Nucleus accumbens (tissue), 56 donors: ENCODE measurements at regions not wholly inside any gene's neighbourhood (a gene's known extent, or its start where the extent isn't known, plus 50 kb on each side); places are given as distances from the start of the nearest gene placed in this dataset.
"Not testable (repeated sequence)": the region's sequence is repeated elsewhere in the genome, so short reads cannot be mapped to it uniquely, and the experiment has no call there.

ENCODE experiments used
- DNase-seq, 56 donors: peaks; one replicate each; lab custom pipeline; 2025; lab: John Stamatoyannopoulos, UW

- DNase-seq = not testable (repeated sequence)
Observed at GRCh38 chr3:22849583-22849982, 353.5 kb upstream of the UBE2E2 start.

DNA sequence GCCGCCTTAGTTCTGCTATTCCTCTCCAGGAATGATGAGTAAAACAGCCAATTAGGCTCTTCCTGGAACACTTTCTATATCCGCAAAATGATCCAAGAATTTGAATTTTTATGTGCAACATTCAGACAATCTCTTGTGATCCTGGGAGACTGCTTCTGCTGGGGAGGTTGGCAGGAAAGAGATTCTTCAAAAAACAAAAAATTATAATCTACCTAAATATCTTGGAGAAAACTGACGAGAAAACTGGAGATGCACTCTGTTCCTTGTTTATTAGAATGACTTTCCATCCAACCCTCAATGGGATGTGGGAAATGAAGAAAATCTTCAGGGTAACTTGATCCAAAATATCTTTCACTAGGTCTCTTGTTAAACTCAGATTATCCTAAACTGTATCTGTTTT is 346.3 kb upstream of the UBE2E2 start:
- DNase-seq = no peak

DNA sequence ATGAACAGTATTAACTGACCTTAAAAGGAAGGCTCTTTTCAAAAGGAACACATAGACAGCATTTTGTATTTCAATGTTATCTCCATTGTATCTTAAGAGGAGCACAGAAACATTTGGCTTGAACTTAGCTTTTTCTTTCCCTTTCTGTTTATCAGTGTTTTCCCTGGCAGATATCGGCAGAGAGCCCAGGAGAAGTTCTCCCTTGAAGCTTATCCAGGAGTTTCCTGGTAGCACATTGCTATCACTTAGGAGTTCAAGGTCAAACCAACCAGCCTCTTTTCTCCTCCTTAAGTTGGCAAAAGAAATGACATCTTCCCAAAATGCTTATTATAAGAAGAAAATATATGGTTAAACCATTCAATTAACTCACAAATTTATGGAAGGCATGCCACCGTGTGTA is 344.6 kb upstream of the UBE2E2 start:
- DNase-seq = no peak

GRCh38 chr3:22859618-22860017 is 343.5 kb upstream of the UBE2E2 start:
- DNase-seq = no peak

- no peak for DNase-seq
Observed at GRCh38 chr3:22861426-22861825, 341.7 kb upstream of the UBE2E2 start.

DNA sequence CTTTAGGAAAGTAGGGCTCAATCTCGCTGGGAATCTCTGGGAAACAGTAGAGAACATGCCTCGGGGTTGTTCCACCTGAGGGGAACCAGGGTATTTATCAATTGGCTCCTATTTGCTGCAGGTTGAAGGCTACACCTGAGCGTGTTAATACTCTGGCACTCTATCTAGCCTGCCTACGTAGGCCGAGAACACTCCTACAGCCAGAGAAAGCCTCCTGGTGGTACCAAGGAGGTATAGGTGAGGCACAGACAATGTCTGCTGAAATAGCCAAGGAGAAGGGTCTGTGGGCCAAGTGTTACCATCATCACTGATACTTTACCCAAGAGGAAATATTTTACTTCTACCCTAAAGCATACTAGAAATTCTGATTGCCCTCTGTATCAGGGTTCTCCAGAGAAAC is 341.0 kb upstream of the UBE2E2 start:
- DNase-seq = no peak

DNA sequence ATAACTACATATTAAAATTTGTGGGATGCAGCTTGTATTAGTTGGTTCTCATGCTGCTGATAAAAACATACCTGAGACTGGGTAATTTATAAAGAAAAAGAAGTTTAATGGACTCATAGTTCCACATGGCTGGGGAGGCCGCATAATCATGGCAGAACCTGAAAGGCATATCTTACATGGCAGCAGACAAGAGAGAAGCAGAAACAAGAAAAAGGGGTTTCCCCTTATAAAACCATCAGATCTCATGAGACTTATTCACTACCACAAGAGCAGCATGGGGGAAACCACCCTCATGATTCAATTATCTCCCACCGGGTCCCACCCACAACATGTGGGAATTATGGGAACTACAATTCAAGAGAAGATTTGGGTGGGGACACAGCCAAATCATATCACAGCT is 320.3 kb upstream of the UBE2E2 start:
- not testable (repeated sequence) for DNase-seq

DNA sequence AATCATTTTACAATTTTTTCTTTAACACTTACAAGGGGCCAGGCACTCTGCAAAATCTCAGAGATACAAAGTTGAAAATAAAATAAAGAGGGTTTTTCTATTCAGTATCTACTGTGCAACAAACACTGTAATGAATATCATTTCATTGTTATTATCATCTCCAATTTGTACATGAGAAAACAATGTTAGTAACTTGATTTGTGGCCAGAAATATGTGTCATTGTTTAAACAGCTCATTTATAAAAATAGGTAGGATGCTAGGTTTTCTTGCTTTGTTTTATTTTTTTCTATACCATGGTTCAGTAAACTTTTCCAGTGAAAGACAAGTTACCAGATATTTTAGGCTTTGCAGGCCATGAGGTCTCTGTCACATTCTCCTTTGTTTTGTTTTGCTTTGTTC is 318.1 kb upstream of the UBE2E2 start:
- no peak for DNase-seq

DNA sequence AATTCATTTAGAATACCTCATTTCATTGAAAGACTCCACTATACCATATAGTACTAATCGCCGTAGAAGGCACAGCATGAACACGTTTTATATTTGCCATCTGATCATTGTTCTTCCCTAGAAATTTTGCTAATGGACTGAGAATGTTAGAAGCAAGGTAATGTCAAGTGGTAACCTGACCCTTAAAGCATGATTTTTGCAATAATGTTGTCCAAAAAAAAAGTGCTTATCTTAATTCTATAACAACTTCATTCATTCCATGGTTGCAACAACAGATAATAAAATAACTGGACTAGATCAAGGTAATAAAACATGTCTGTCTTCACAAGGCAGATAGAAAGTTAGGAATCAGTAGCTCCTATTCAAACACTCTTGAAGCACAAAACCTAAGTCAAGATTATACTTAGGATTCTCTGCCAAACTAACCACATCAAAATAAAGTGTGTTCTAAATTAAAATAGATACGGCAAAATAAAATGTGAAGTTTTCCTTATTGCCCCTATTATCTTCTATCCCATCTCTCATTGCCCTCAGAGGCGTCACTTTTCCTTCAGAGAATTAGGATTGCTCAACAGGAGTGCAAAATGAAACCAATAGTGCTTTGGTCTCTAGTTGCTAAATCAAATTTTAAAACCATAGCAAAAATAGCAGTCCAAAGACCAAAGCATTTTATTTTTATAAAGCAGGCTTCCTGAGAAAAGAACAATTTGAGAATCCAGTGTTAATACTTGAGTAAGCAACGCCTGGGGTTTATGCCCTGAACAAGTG is 317.4 kb upstream of the UBE2E2 start:
- no peak for DNase-seq

- peak in 12 of 56 donors; percentile 0 to 22 (median 5) for DNase-seq
Observed at GRCh38 chr3:22886439-22887068, 316.6 kb upstream of the UBE2E2 start.

GRCh38 chr3:22887664-22888291 is 315.3 kb upstream of the UBE2E2 start:
- DNase-seq = no peak

DNA sequence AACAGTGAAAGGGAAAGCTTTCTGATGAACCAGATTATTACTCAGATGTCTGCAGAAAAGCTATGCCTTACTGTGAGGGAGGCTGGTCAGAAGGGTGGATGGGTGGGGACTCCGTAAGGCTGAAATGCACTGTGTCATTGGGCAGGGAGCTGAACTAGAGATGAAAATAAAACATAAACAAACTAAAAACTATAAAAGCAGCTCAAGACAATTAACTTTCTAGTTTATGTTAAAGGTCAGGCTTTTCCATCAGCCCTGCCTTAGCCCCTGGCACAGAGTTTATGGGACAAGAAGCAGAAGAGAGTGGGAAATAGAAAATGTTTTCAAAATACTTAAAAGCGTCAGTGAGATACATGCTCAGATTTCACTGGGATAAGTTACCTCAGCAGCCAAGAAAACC is 310.0 kb upstream of the UBE2E2 start:
- no peak for DNase-seq

GRCh38 chr3:22893644-22894325 is 309.3 kb upstream of the UBE2E2 start:
- no peak for DNase-seq

GRCh38 chr3:22894865-22895264 is 308.3 kb upstream of the UBE2E2 start:
- DNase-seq = no peak

- DNase-seq = no peak
Observed at GRCh38 chr3:22895671-22896070, 307.5 kb upstream of the UBE2E2 start.

DNA sequence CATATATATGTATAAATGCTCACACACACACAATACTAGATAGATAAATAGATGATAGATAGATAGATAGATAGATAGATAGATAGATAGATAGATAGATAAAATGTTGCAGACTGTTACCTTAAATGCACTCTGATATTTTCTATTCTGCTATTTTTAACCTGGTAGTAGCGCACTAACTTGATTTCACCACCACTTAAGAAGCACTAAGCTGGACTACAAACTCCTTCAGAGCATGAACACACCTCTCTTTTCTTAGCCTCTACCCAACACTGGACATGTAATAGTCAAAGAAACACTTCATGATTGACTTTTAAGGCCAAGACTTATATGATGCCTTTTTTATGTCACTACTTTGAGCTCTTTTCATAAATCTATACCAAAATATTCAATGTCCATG is 304.6 kb upstream of the UBE2E2 start:
- no peak for DNase-seq

GRCh38 chr3:22899441-22899840 is 303.7 kb upstream of the UBE2E2 start:
- DNase-seq = no peak

- no peak for DNase-seq
Observed at GRCh38 chr3:22900296-22900695, 302.8 kb upstream of the UBE2E2 start.

GRCh38 chr3:22901684-22902083 is 301.4 kb upstream of the UBE2E2 start:
- no peak for DNase-seq

DNA sequence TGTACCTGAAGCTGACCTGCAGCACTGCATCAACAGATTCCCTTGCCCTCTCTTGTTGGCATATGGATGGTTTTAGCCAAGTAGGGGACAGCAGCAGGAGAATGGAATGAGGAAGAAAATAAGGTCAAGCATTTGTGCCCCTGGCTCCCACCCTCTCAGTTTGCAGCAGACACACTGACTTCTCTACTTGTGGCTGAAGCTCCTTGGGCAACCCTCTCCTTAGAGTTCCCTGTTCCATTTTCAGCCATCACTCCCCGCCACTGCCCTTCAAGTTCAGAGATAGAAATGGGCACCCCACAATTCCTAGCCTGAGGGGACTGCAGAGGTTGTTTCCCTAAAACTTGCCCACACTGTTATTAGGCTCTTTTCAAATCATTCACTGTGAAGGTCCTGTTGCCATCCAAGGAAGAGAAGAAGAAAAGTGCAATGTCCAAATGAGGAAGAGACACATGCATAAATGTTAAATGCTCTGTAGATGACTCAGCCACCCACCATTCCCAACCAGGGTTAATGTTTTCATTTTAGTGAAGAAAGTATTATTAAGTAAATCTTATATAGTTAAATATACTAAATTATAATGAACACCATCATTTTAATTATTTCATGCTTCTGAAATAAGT is 295.9 kb upstream of the UBE2E2 start:
- no peak for DNase-seq

DNA sequence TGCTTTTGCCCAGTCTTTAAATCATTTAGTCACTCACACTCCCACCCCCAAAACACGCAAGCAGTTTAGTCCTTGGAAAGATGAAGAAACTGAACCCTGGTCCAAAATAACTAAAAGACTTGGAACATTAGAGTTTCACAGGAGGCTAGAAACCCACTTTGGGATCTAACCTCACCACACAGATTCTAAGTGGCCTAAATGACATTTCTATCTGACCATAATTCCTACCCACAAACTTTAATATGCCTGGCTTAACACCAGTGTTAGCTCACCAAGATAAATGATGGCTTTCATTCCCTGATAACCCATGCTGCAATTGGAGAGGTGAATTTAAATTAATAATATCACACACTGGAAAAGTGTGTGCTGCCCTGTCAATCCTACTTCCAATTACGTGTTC is 295.3 kb upstream of the UBE2E2 start:
- no peak for DNase-seq
